HEK293T (cell line): ENCODE measurements at regions not wholly inside any gene's neighbourhood (a gene's known extent, or its start where the extent isn't known, plus 50 kb on each side); places are given as distances from the start of the nearest gene placed in this dataset.

ENCODE experiments used
- CTCF ChIA-PET: fragments of 350-600 bp; formaldehyde crosslinking; extraction: SDS; loops from one replicate; lab custom pipeline; 2021; ENCODE audit warnings: antibody characterized with exemption, inconsistent platforms; lab: Yijun Ruan, JAX
- POLR2A ChIA-PET: fragments of 350-600 bp; formaldehyde crosslinking; extraction: SDS; loops from one replicate; lab custom pipeline; 2020; ENCODE audit warnings: antibody characterized with exemption, inconsistent platforms; lab: Yijun Ruan, JAX
- DNase-seq: peaks from one replicate; pipeline ENCODE4 v3.0.0; 2012; ENCODE audit warnings: mixed read lengths; ENCODE audit errors: extremely low spot score
- ARNT ChIP-seq: fragments of 450-650 bp; IDR thresholded peaks from 2 replicates; pipeline ENCODE4 v1.6.1; 2017; ENCODE audit warnings: mild to moderate bottlenecking
- BHLHE40 ChIP-seq: fragments of 450-650 bp; IDR thresholded peaks from 2 replicates; pipeline ENCODE4 v1.6.1; 2016; ENCODE audit warnings: mild to moderate bottlenecking, moderate library complexity, borderline replicate concordance
- CTBP1 ChIP-seq: fragments of 450-650 bp; IDR thresholded peaks from 2 replicates; pipeline ENCODE4 v1.6.1; 2016; ENCODE audit warnings: borderline replicate concordance
- ELF4 ChIP-seq: fragments of 450-650 bp; IDR thresholded peaks from 2 replicates; pipeline ENCODE4 v1.6.1; 2017; ENCODE audit warnings: antibody characterized with exemption
- FOXA1 ChIP-seq: fragments of 450-650 bp; IDR thresholded peaks from 2 replicates; pipeline ENCODE4 v1.6.1; 2016; ENCODE audit warnings: mild to moderate bottlenecking
- FOXK2 ChIP-seq: fragments of 450-650 bp; IDR thresholded peaks from 2 replicates; pipeline ENCODE4 v1.6.1; 2016; ENCODE audit warnings: mild to moderate bottlenecking
- FOXM1 ChIP-seq: fragments of 450-650 bp; IDR thresholded peaks from 2 replicates; pipeline ENCODE4 v1.6.1; 2017; ENCODE audit warnings: mild to moderate bottlenecking, borderline replicate concordance
- HDGF ChIP-seq: fragments of 450-650 bp; IDR thresholded peaks from 2 replicates; pipeline ENCODE4 v1.6.1; 2017; ENCODE audit warnings: antibody characterized with exemption, borderline replicate concordance
- L3MBTL2 ChIP-seq: fragments of 450-650 bp; conservative IDR thresholded peaks from 2 replicates; pipeline ENCODE4 v1.6.1; 2016; ENCODE audit warnings: mild to moderate bottlenecking
- LEF1 ChIP-seq: fragments of 450-650 bp; IDR thresholded peaks from 2 replicates; pipeline ENCODE4 v1.6.1; 2017; ENCODE audit warnings: mild to moderate bottlenecking, borderline replicate concordance
- NFRKB ChIP-seq: fragments of 450-650 bp; IDR thresholded peaks from 2 replicates; pipeline ENCODE4 v1.6.1; 2016; ENCODE audit warnings: mild to moderate bottlenecking, moderate library complexity
- PKNOX1 ChIP-seq: fragments of 450-650 bp; IDR thresholded peaks from 2 replicates; pipeline ENCODE4 v1.6.1; 2016
- SP1 ChIP-seq: fragments of 450-650 bp; IDR thresholded peaks from 2 replicates; pipeline ENCODE4 v1.6.1; 2017
- SUZ12 ChIP-seq: fragments of 450-650 bp; IDR thresholded peaks from 2 replicates; pipeline ENCODE4 v1.6.1; 2016; ENCODE audit warnings: mild to moderate bottlenecking
- TARDBP ChIP-seq: fragments of 450-650 bp; IDR thresholded peaks from 2 replicates; pipeline ENCODE4 v1.6.1; 2016
- ZNF384 ChIP-seq: fragments of 450-650 bp; IDR thresholded peaks from 2 replicates; pipeline ENCODE4 v1.6.1; 2016

- no peak for TF ChIP-seq HDGF
- no peak for TF ChIP-seq L3MBTL2
- TF ChIP-seq SP1 = no peak
- ChIA-PET CTCF (no interaction called here), POLR2A (no interaction called here)
- no peak for DNase-seq
Measured at GRCh38 chr17:77482375-77483127, 341.8 kb downstream of the SEC14L1 start.

GRCh38 chr17:77483128-77483598, 342.4 kb downstream of the SEC14L1 start:
- no peak for TF ChIP-seq LEF1
- no peak for TF ChIP-seq FOXK2
- no peak for TF ChIP-seq CTBP1
- TF ChIP-seq NFRKB = no peak
- TF ChIP-seq L3MBTL2 = no peak
- no peak for TF ChIP-seq FOXM1
- no peak for TF ChIP-seq SUZ12
- TF ChIP-seq FOXA1 = no peak
- no peak for TF ChIP-seq ZNF384
- TF ChIP-seq SP1 = no peak
- no peak for TF ChIP-seq ELF4
- TF ChIP-seq TARDBP = no peak
- no peak for TF ChIP-seq BHLHE40
- TF ChIP-seq HDGF = no peak
- no peak for TF ChIP-seq PKNOX1
- no peak for TF ChIP-seq ARNT
- no peak for DNase-seq
- CTCF ChIA-PET = no interaction called here
- POLR2A ChIA-PET = no interaction called here

- ChIA-PET CTCF (no interaction called here), POLR2A (no interaction called here)
- DNase-seq = no peak
- TF ChIP-seq SUZ12 (no peak), PKNOX1 (no peak), FOXM1 (no peak), LEF1 (no peak), FOXA1 (no peak)
Measured at GRCh38 chr17:77484111-77484510, 343.3 kb downstream of the SEC14L1 start.

GRCh38 chr17:77485089-77485833, 344.5 kb downstream of the SEC14L1 start:
- ChIA-PET CTCF (no interaction called here), POLR2A (no interaction called here)
- TF ChIP-seq SUZ12 (no peak), LEF1 (no peak), ZNF384 (no peak), L3MBTL2 (no peak), ARNT (no peak), BHLHE40 (no peak)
- no peak for DNase-seq

- no peak for DNase-seq
- TF ChIP-seq PKNOX1 (no peak), L3MBTL2 (no peak), HDGF (no peak), SUZ12 (no peak), BHLHE40 (no peak), SP1 (no peak), FOXM1 (no peak), ZNF384 (no peak), FOXK2 (no peak), TARDBP (no peak)
- ChIA-PET POLR2A (no interaction called here), CTCF (no interaction called here)
Measured at GRCh38 chr17:77487211-77487629, 346.5 kb downstream of the SEC14L1 start.

- CTCF ChIA-PET = no interaction called here
- POLR2A ChIA-PET = no interaction called here
- TF ChIP-seq FOXK2 (no peak), CTBP1 (no peak), BHLHE40 (no peak), TARDBP (no peak)
- no peak for DNase-seq
Measured at GRCh38 chr17:77487677-77488530, 347.1 kb downstream of the SEC14L1 start.
